ENCODE measurements at regions not wholly inside any gene's neighbourhood (a gene's known extent, or its start where the extent isn't known, plus 50 kb on each side); places are given as distances from the start of the nearest gene placed in this dataset.
"Not testable (repeated sequence)": the region's sequence is repeated elsewhere in the genome, so short reads cannot be mapped to it uniquely, and the experiment has no call there.

- not testable (repeated sequence) for H3K4me3 Mint-ChIP-seq; H3K36me3 Mint-ChIP-seq (ENCODE audit: low read depth); DNase-seq; H3K27ac Mint-ChIP-seq; H3K27me3 Mint-ChIP-seq (ENCODE audit: low read depth, poor library complexity); H3K4me1 Mint-ChIP-seq
- peaks cover 49% of the 10 kb centered on the region for H3K9me3 Mint-ChIP-seq
These were observed 189.1 kb downstream of the FOXD4L6 start for GRCh38 chr9:40939201-40939887.

GRCh38 chr9:40935336-40935735 lies 193.1 kb downstream of the FOXD4L6 start:
- Mint-ChIP-seq H3K9me3 (peaks cover 43% of the 10 kb centered on the region), H3K36me3 (ENCODE audit: low read depth) (peaks cover 8% of the 10 kb centered on the region), H3K27ac (no peak overlapping the region), H3K4me3 (no peak overlapping the region), H3K4me1 (no peaks in the 10 kb centered on the region), H3K27me3 (ENCODE audit: low read depth, poor library complexity) (no peaks in the 10 kb centered on the region)
- TF ChIP-seq, protein P1, sequence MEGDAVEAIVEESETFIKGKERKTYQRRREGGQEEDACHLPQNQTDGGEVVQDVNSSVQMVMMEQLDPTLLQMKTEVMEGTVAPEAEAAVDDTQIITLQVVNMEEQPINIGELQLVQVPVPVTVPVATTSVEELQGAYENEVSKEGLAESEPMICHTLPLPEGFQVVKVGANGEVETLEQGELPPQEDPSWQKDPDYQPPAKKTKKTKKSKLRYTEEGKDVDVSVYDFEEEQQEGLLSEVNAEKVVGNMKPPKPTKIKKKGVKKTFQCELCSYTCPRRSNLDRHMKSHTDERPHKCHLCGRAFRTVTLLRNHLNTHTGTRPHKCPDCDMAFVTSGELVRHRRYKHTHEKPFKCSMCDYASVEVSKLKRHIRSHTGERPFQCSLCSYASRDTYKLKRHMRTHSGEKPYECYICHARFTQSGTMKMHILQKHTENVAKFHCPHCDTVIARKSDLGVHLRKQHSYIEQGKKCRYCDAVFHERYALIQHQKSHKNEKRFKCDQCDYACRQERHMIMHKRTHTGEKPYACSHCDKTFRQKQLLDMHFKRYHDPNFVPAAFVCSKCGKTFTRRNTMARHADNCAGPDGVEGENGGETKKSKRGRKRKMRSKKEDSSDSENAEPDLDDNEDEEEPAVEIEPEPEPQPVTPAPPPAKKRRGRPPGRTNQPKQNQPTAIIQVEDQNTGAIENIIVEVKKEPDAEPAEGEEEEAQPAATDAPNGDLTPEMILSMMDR (IDR thresholded peaks at IDR 0.05): no peak
- DNase-seq: no peak

- H3K4me3 Mint-ChIP-seq; H3K27me3 Mint-ChIP-seq (ENCODE audit: low read depth, poor library complexity); H3K4me1 Mint-ChIP-seq; H3K27ac Mint-ChIP-seq; H3K36me3 Mint-ChIP-seq (ENCODE audit: low read depth); DNase-seq: not testable (repeated sequence)
- peaks cover 50% of the 10 kb centered on the region for H3K9me3 Mint-ChIP-seq
These were observed 194.0 kb downstream of the FOXD4L6 start for GRCh38 chr9:40934480-40934879.

DNA sequence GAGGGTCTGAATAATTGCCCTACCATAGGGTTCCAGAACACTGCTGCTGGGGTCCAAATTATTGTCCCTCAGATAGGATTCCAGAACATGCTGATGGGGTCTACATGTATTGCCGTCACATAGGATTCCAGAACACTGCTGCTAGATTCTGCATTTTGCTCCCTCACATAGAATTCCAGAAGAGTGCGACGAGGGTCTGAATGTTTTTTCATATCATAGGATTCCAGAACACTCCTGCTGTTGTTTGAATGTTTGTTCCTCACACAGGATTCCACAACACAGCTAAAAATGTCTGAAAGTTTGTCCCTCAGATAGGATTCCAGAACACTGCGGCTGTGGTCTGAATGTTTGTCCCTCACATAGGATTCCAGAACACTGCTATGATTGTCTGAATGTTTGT lies 198.1 kb downstream of the FOXD4L6 start:
- not testable (repeated sequence) for H3K27me3 Mint-ChIP-seq (ENCODE audit: low read depth, poor library complexity); H3K4me1 Mint-ChIP-seq; DNase-seq; H3K36me3 Mint-ChIP-seq (ENCODE audit: low read depth); H3K4me3 Mint-ChIP-seq; H3K27ac Mint-ChIP-seq
- peaks cover 71% of the 10 kb centered on the region for H3K9me3 Mint-ChIP-seq

DNA sequence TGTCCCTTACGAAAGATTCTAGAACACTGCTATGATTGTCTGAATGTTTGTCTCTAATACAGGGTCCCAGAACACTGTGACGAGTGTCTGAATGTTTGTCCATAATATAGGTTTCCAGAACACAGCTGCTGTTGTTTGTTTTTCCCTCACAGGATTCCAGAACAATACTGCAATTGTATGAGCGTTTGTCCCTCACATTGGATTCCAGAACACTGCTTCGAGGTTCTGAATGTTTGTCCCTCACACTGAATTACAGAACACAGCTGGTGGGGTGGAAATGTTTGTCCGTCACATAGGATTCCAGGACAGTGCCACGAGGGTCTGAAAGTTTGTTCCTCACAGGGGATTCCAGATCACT lies 199.0 kb downstream of the FOXD4L6 start:
- not testable (repeated sequence) for H3K4me3 Mint-ChIP-seq
- peaks cover 80% of the 10 kb centered on the region for H3K9me3 Mint-ChIP-seq

GRCh38 chr9:40928803-40929487 lies 199.5 kb downstream of the FOXD4L6 start:
- no peaks in the 10 kb centered on the region for H3K4me1 Mint-ChIP-seq
- TF ChIP-seq, protein P1 (IDR thresholded peaks at IDR 0.05): no peak
- peaks cover 85% of the 10 kb centered on the region for H3K9me3 Mint-ChIP-seq
- H3K36me3 Mint-ChIP-seq (ENCODE audit: low read depth): peaks cover 8% of the 10 kb centered on the region
- no peak overlapping the region for H3K27ac Mint-ChIP-seq
- H3K27me3 Mint-ChIP-seq (ENCODE audit: low read depth, poor library complexity): peaks cover 5% of the 10 kb centered on the region
- H3K4me3 Mint-ChIP-seq: no peak overlapping the region
- DNase-seq: no peak

More for the DNA sequence above, 199.0 kb downstream of the FOXD4L6 start:
- not testable (repeated sequence) for H3K4me1 Mint-ChIP-seq; H3K36me3 Mint-ChIP-seq (ENCODE audit: low read depth); H3K27ac Mint-ChIP-seq; H3K27me3 Mint-ChIP-seq (ENCODE audit: low read depth, poor library complexity); DNase-seq

DNA sequence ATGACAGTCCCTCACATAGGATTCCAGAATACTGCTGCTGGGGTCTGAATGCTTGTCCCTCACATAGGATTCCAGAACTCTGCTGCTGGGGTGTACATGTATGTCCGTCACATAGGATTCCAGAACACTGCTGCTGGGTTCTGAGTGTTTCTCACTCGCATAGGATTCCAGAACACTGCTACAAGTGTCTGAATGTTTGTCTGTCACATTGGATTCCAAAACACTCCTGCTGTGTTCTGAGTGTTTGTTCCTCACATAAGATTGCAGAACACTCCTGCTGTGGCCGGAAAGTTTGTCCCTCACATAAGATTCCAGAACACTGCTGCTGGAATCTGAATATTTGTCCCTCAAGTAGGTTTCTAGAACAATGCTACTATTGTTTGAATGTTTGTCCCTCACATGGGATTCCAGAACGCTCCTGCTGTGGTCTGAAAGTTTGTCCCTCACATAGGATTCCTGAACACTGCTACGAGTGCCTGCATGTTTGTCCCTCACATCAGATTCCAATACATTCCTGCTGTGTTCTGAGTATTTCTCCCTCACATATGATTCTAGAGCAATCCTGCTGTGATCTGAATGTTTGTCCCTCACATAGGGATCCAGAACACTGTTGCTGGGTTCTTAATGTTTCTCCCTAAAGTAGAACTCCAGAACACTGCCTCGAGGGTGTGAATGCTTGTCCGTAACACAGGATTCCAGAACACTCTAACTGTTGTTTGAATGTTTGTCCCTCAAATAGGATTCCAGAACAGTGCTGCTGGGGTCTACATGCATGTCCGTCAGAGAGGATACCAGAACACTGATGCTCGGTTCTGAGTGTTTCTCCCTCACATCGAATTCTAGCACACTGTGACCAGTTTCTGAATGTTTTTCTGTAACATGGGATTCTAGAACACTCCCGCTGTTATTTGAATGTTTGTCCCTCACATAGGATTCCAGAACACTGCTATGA lies 200.4 kb downstream of the FOXD4L6 start:
- no peak for DNase-seq
- Mint-ChIP-seq H3K27ac (no peak overlapping the region), H3K4me3 (no peak overlapping the region), H3K36me3 (ENCODE audit: low read depth) (peaks cover 8% of the 10 kb centered on the region), H3K4me1 (no peaks in the 10 kb centered on the region), H3K27me3 (ENCODE audit: low read depth, poor library complexity) (peaks cover 5% of the 10 kb centered on the region), H3K9me3 (peaks cover 94% of the 10 kb centered on the region)
- TF ChIP-seq, protein P1 (IDR thresholded peaks at IDR 0.05): no peak

Data from nephron progenitor cell (in vitro differentiated cells).